HG03432 (cell line): ENCODE measurements at regions not wholly inside any gene's neighbourhood (a gene's known extent, or its start where the extent isn't known, plus 50 kb on each side); places are given as distances from the start of the nearest gene placed in this dataset.
"Not testable (repeated sequence)": the region's sequence is repeated elsewhere in the genome, so short reads cannot be mapped to it uniquely, and the experiment has no call there.

Experiments used
- ATAC-seq: cut with Tn5 transposase; IDR thresholded peaks from one replicate; pipeline ENCODE4 v1.9.1; 2021; ENCODE audit warnings: mild to moderate bottlenecking, moderate library complexity; ENCODE audit not compliant: unreplicated experiment

DNA sequence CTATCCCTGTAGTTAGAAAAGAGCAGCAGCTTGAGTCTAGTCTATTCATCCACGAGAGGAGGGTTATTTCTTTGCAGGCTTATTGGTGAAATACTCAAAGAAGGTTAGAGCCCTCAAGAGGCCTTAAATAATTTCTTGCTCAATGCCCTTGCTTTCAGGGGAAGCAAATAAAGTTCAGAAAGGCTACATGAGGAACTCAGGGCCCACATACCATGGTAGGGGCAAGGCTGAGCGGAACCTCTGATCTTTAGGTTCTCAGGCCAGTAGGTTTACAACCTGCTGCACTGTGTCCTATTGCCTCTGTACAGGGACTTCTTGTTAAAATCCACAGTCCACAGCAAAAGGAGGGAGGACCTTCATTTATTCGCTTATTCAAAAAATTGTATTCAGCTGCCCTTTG is 101.7 kb downstream of the ADAMTS15 start:
- no peak for ATAC-seq

DNA sequence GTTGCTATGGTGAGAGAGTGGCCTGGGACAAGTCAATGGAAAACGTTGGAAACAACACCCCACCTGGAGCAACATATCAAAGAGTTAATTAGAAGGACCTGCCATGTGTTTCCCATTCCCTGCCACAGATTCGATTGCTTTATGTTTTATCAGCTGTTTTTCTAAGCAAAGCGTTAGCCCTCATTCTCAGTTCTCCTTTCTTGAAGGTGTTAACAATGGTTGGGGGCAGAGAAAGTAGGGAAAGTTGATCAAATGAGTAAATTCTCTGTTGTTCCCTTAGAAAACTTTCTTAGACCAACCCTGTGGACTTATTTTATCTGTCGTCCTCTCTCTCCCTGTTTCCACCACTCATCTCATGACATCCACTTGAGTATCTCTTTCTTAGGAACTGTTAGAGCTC is 102.5 kb downstream of the ADAMTS15 start:
- ATAC-seq = no peak

DNA sequence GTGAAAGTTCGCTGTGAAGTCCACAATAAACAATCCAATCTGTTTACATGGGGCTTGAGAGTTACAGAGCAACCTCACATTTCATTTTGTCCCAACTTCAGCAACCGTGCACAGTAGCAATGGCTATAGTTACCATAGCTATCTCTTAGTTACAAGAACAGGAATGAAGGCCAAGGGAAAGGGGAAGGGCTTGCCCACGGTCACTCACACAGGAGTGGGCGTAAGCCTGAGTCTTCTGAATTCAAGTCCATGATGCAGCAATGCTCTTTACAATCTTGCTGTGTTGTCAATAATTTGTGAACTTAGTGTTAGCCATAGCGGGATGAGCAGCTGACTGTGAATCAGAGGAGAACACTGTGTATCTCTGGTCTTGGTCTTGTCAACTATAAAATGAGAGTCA is 102.9 kb downstream of the ADAMTS15 start:
- ATAC-seq = no peak

GRCh38 chr11:130553306-130553705 is 104.9 kb downstream of the ADAMTS15 start:
- ATAC-seq = no peak

DNA sequence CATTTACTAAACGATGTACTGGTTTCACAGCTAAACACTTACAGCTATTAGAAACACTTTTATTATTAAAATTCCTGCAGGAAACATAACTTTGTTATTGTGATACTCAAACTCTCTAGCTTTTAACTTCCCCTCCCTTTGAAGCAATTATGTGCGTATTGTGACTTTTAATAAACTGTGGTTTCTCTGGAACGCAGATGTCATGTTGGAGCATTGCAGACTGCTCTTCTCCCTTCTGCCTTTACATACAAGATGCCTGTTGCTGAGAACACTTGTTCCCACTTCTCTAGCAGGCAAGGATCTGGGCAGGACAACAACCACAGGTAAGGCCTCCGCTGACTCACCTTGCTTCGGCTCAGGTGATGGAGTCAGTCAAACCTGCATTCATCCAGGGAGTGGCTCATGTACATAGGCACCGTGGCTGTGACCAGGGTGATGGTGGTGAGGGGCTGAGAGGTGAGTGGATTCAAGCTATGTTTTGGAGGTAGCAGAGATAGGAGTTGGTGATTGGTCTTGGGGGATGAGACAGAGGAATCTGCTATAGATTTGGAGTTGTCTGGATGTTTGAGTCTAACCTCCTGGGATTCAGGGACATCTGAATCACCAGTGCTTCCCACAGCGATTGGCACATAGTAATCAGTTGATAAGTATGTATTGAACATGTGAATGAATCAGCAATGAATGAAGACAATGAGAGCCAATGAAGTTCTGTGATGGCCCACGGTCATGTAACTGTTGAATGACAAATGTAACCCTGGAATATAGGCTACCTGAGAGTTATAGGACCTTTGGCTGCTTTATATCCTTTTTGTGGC is 106.0 kb downstream of the ADAMTS15 start:
- no peak for ATAC-seq

DNA sequence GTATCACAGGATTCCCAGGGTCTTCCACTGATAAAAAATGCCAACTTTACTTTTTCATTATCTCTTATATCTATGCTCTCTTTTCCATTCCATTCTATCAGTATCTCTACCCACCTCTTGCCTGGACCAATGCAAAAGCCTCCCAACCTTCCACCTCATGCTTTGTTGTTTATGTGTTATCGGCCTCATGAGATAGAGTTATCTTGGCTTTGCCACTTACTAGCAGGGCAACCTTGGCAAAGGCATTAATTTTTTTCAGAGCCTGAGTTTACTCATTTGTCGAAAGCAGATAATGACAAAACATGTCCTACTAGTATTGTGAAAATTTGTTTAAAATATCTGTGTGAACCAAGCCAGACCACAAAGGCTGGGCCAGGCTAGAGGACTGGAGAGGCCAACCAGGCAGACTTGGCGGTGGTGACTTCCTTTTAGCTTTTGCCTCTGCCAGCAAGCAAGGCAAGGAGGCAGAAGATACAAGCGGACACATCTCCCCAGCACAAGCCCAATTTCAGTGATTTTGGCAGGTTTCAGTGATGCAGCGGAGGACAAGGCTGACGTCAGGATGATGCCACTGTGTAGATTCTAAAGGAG is 106.9 kb downstream of the ADAMTS15 start:
- no peak for ATAC-seq

DNA sequence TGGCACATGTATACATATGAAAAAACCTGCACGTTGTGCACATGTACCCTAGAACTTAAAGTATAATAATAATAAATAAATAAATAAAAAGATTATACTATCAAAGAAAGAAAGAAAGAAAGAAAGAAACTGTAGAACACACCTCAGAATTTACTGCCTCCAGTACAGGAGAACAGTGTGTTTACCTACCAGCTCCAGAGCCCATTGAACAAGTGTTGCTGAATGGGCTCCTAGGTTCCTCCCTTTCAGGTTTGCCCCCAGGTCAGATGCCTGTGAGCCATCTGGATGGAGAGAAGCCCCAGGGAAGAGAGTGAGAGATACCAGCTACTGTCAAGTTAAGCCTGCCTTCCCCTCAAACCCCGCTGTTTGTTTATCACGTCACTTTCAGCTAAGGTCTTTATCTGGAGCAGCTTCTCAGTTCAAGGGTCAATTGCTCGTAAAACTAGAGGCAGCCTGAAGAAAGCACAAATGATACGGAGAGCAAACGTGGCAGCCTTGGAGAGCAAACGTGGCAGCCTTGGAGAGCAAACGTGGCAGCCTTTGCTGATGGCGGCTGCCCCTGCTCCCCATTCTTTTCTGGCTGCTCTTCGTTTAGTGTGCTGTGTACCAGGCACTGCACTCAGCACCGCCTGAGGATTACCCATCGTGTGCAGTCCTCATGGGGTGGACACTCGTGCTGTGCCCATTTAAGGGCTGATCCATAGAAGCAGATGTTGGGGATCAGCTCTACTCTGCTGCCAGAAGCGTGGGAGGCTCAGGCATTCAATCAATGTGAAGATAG is 111.7 kb downstream of the ADAMTS15 start:
- no peak for ATAC-seq

GRCh38 chr11:130560781-130561109 is 112.3 kb downstream of the ADAMTS15 start:
- no peak for ATAC-seq

DNA sequence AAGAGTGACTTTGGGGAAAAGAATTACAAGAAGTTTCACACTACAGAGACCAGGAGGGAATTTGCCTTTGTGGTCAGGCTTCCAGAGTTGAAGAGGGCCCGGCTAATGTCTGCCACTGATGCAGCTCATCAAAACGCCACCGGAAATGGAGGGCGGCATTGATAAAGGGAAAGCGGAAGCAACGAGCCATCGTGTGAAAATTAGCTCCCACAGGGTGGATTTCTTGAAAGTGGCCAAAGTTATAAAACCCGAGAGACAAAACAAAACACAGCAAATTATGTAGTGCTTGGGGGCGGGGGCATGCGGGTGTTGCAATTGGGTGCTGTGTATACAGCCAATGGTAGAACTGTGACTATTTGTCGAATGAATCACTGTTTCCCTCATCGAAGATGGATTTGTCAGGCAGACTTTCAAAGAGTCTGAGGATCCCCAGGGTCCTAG is 113.0 kb downstream of the ADAMTS15 start:
- no peak for ATAC-seq

DNA sequence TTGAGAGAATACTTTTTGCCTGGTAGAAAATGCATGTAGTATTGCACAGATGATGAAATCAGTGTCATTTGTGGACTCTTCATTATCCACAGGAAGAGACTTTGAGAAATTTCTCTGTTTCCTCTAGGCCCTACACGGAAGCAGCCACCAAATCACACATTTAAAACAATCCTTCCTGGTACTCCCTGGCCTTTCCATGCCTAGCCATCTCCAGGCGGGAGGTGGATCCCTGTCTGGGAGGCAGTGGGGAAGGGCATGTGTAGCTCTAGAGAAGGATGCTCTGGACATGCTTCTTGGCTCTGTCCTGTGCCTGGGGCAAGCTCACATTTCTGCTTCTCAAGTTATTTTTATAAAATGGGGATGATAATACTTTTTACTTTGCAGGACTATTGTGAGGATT is 114.1 kb downstream of the ADAMTS15 start:
- ATAC-seq = no peak

GRCh38 chr11:130566360-130566759 is 117.9 kb downstream of the ADAMTS15 start:
- not testable (repeated sequence) for ATAC-seq

DNA sequence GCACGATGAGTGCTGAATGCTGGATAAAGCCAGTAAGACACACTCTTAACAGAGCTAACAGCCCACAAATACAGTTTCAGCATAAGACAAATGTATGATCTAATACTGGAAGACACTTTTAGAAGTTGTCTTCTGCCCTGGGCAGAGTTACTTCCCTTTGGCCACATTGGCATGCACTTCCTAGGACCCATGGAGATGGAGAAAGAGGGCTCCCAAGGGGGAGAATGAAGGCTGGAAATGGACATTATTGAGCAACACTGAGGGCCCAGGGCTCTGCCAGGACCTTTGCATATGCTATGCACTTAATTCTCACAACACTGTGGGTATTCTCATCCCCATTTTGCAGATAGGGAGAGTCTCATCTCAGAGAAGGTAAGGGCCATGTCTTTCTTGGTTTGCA is 123.1 kb downstream of the ADAMTS15 start:
- no peak for ATAC-seq

- no peak for ATAC-seq
These were observed 123.6 kb downstream of the ADAMTS15 start for GRCh38 chr11:130571947-130572584.

GRCh38 chr11:130573767-130574166 is 125.3 kb downstream of the ADAMTS15 start:
- ATAC-seq = no peak

DNA sequence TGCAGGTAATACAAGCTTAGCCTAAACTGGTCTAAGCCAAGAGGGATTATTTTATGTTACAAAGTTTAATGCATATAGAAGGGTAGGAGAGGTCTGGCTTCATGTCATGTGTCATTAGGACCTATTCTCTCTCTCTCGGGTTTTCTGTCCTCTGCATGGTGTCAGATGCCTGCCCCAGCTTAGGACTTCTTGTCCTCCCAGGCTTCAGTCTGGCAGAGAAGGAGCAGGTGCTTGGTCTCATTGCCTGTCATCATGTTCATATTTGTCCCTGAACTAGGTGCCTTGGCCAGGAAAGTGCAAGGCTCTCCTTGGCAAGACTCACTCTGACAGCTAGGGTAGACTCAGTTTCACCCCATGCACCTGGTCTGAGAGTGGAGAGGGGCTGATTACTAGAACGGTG is 126.3 kb downstream of the ADAMTS15 start:
- ATAC-seq = no peak

DNA sequence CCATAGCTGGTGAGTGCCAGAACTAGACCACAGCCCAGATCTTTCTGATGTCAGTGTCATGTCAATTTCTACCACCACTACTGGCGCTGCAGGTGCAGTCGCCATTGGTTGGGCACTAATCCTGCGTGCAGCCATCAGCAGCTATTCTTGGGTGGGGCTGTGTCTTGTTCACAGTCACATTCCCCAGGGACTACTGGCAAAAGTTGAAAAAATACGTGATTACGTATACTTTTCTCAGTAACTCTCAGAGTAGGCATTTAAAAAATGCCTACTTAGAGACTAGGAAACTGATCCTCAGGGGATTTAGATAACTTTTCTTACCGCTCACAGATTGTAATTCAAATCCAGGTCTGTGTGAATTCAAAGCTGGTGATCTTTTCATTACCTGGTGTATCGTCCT is 127.7 kb downstream of the ADAMTS15 start:
- no peak for ATAC-seq

GRCh38 chr11:130578738-130579368 is 130.4 kb downstream of the ADAMTS15 start:
- no peak for ATAC-seq

- ATAC-seq = no peak
These were observed 131.9 kb downstream of the ADAMTS15 start for GRCh38 chr11:130580372-130580771.

DNA sequence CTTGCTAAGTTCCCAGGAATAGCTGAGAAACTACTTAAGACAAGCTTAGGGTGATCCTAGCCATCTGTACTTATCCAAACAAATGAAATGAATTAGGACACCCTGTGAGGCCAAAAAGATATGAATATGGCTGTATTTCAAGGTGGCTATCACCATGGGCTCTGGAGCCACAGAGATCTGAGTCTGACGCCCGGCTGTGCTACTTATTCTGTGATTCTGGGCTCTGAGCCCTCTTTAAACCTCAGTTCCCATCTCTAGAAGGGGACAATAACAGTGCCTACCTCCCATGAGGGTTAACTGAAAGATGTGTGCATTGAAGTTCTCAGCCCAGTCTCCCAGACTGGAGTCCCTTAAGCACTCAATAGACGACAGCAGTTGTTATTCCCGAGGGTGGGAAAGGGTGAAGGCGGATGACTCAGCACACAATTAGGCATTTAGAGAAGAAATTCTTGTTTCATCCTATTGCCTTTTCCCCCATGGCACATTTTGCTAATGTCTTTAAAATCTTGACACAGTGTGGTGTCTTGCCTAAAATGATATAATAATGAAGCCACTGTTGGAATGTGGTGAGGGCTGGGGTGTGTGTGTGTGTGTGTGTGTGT is 132.5 kb downstream of the ADAMTS15 start:
- ATAC-seq = no peak

DNA sequence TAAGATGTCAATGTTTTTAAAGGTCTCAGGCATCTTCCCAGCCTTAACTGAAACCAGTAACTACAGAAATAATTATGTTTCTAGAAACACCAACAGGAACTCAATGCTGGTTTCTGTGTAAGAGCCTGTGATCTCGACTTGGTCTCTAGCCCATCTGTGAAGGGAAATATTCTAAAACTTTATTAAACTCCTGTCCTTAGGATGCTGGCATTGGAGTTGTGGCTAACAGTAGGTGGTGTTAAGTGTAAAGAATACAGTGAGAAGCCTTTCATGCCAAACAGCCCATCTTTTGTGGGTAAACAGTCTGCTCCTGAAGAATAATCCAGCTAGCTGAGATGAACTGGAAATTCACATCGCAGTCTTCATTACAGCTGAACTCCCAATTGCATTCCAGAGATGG is 133.2 kb downstream of the ADAMTS15 start:
- ATAC-seq = no peak

DNA sequence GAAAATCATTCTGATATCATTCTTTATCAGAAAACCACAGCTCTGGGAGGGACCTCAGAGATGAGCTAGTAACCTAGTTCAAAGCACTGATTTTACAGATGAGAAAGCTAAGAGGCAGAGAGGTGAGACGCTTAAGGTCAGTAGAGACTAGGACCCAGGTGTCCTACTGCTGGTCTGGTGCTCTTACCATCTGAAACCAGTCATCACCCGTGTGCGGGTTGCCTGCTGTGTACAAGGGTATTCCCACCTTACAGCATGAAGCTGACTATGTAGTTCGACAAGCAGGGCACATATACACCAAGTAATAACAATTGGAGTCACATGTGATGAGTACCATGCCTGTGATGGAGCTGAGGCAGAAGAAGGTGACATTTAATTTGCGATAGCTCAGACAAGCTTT is 133.7 kb downstream of the ADAMTS15 start:
- ATAC-seq = no peak
